HG02970 (cell line): ENCODE measurements at regions not wholly inside any gene's neighbourhood (a gene's known extent, or its start where the extent isn't known, plus 50 kb on each side); places are given as distances from the start of the nearest gene placed in this dataset.
A peak's percentile ranks its signal among the peaks of the same experiment; 100 is the strongest.
"Not testable (repeated sequence)": the region's sequence is repeated elsewhere in the genome, so short reads cannot be mapped to it uniquely, and the experiment has no call there.

Experiments
- ATAC-seq: cut with Tn5 transposase; IDR thresholded peaks from one replicate; pipeline ENCODE4 v1.9.1; 2021; ENCODE audit warnings: mild to moderate bottlenecking, moderate library complexity, moderate number of reproducible peaks; ENCODE audit not compliant: unreplicated experiment, low FRiP score

GRCh38 chr7:104956753-104957450, 57.1 kb upstream of the KMT2E start:
- ATAC-seq, result peak; percentile 75

DNA sequence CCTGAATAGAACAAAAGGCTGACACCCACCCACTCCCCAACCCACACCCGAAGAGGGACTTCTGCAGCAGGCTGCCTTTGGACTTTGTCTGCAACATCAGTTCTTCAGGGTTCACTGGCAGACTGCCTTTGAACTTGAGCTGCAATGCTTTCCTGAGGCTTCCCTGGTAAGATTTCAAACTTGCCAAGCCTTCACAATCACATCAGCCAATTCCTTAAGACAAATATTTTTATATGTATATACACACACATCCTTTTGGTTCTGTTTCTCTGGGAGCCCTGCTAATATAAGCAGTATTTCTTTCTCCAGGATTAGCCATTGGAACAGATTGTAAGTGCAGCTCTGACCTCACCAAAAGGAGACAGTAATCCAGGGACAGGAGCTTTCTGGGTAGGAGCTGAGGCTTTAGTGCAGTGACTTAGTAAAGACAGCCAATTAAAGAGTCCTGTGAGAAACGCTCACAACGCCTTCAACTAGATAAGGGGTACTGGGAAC, 55.6 kb upstream of the KMT2E start:
- no peak for ATAC-seq

- not testable (repeated sequence) for ATAC-seq
Measured at GRCh38 chr7:104959483-104959882, 54.5 kb upstream of the KMT2E start.

DNA sequence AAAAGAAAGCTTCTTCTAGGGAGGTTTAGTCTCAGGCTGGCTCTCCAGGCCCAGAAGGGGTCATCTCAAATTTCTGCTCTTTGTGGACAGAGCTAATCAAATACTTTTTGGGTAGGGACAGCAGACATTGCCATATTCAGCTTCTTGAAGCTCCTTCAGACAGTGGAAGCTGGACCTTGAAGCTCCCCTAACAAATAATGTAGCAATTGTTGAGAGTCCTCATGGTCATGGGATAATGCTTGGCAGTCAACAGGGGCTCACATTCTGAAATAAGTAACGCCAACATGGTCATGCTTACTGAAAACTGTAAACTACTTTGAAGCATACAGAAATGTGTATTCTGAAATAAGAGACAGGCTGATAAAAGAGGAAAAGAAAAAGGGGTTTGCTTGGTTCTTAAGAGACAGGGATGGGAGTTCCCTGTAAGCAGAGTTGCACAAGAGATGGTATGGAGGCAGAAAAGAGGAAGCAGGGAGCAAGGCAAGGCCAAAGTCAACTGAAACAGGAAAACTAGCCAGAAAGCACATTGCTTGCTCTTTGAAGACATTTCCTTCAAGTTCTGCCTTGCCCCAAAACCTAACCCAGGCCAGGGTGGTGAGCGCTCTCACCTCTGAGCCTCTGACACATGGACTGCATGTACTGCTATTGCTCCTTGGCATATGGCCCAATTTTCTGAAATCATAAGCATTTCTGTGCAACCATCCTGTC, 53.1 kb upstream of the KMT2E start:
- ATAC-seq, result no peak

GRCh38 chr7:104961821-104962220, 52.2 kb upstream of the KMT2E start:
- ATAC-seq, result no peak

- no peak for ATAC-seq
Measured at GRCh38 chr7:104962781-104963180, 51.2 kb upstream of the KMT2E start.

- ATAC-seq, result no peak
Measured at GRCh38 chr7:104963378-104963990, 50.5 kb upstream of the KMT2E start.

- no peak for ATAC-seq
Measured at GRCh38 chr7:104963991-104964385, 50.0 kb upstream of the KMT2E start.
